GM03348 (cell line): ENCODE measurements at regions not wholly inside any gene's neighbourhood (a gene's known extent, or its start where the extent isn't known, plus 50 kb on each side); places are given as distances from the start of the nearest gene placed in this dataset.

Source experiments
- DNase-seq: peaks from one replicate; pipeline ENCODE4 v3.0.0; 2012; ENCODE audit warnings: low spot score

- DNase-seq = no peak
These were observed 403.6 kb upstream of the ANXA10 start for GRCh38 chr4:167688660-167689142.

GRCh38 chr4:167702391-167702790 lies 389.9 kb upstream of the ANXA10 start:
- DNase-seq = no peak

- DNase-seq = no peak
These were observed 380.8 kb upstream of the ANXA10 start for GRCh38 chr4:167711517-167711916.

- no peak for DNase-seq
These were observed 378.6 kb upstream of the ANXA10 start for GRCh38 chr4:167713756-167714155.

GRCh38 chr4:167715176-167715575 lies 377.2 kb upstream of the ANXA10 start:
- no peak for DNase-seq

GRCh38 chr4:167717495-167717894 lies 374.8 kb upstream of the ANXA10 start:
- no peak for DNase-seq

GRCh38 chr4:167721617-167722486 lies 370.5 kb upstream of the ANXA10 start:
- DNase-seq = no peak

GRCh38 chr4:167722487-167722808 lies 369.9 kb upstream of the ANXA10 start:
- no peak for DNase-seq

- no peak for DNase-seq
These were observed 367.4 kb upstream of the ANXA10 start for GRCh38 chr4:167724941-167725340.

GRCh38 chr4:167730769-167731168 lies 361.6 kb upstream of the ANXA10 start:
- DNase-seq = no peak

GRCh38 chr4:167745024-167745687 lies 347.2 kb upstream of the ANXA10 start:
- no peak for DNase-seq

- no peak for DNase-seq
These were observed 325.1 kb upstream of the ANXA10 start for GRCh38 chr4:167767281-167767680.

- no peak for DNase-seq
These were observed 317.7 kb upstream of the ANXA10 start for GRCh38 chr4:167774646-167775045.

- DNase-seq = no peak
These were observed 317.0 kb upstream of the ANXA10 start for GRCh38 chr4:167775375-167775774.

GRCh38 chr4:167779280-167779679 lies 313.1 kb upstream of the ANXA10 start:
- no peak for DNase-seq

GRCh38 chr4:167779864-167780263 lies 312.5 kb upstream of the ANXA10 start:
- no peak for DNase-seq

GRCh38 chr4:167784826-167785225 lies 307.5 kb upstream of the ANXA10 start:
- DNase-seq = no peak

- DNase-seq = no peak
These were observed 306.8 kb upstream of the ANXA10 start for GRCh38 chr4:167785523-167785922.

GRCh38 chr4:167786504-167786903 lies 305.8 kb upstream of the ANXA10 start:
- DNase-seq = no peak

- DNase-seq = no peak
These were observed 305.1 kb upstream of the ANXA10 start for GRCh38 chr4:167787231-167787630.

- no peak for DNase-seq
These were observed 289.7 kb upstream of the ANXA10 start for GRCh38 chr4:167802463-167803212.

GRCh38 chr4:167811958-167812357 lies 280.4 kb upstream of the ANXA10 start:
- no peak for DNase-seq

GRCh38 chr4:167826281-167826680 lies 266.1 kb upstream of the ANXA10 start:
- no peak for DNase-seq
